Astrocyte of the cerebellum (primary cell): ENCODE measurements at regions not wholly inside any gene's neighbourhood (a gene's known extent, or its start where the extent isn't known, plus 50 kb on each side); places are given as distances from the start of the nearest gene placed in this dataset.

Experiments
- DNase-seq: peaks from one replicate; pipeline ENCODE4 v3.0.0-alpha.2; 2011; ENCODE audit warnings: low read depth
- H3K4me3 ChIP-seq: 2 replicates; pipeline ENCODE4 v1.5.1; 2011; ENCODE audit warnings: mild to moderate bottlenecking, low read depth, low read length, moderate library complexity
- in situ Hi-C: cut with HindIII; loops from 2 replicates; pipeline ENCODE4 v1.10.0; 2017; ENCODE audit warnings: low sequenced_read_pairs
- TF ChIP-seq, protein P1 (sequence below): IDR thresholded peaks from 2 replicates; pipeline ENCODE4 v1.5.1; 2012; ENCODE audit warnings: low read length, low read depth, moderate library complexity, mild to moderate bottlenecking; ENCODE audit errors: missing control alignments

DNA sequence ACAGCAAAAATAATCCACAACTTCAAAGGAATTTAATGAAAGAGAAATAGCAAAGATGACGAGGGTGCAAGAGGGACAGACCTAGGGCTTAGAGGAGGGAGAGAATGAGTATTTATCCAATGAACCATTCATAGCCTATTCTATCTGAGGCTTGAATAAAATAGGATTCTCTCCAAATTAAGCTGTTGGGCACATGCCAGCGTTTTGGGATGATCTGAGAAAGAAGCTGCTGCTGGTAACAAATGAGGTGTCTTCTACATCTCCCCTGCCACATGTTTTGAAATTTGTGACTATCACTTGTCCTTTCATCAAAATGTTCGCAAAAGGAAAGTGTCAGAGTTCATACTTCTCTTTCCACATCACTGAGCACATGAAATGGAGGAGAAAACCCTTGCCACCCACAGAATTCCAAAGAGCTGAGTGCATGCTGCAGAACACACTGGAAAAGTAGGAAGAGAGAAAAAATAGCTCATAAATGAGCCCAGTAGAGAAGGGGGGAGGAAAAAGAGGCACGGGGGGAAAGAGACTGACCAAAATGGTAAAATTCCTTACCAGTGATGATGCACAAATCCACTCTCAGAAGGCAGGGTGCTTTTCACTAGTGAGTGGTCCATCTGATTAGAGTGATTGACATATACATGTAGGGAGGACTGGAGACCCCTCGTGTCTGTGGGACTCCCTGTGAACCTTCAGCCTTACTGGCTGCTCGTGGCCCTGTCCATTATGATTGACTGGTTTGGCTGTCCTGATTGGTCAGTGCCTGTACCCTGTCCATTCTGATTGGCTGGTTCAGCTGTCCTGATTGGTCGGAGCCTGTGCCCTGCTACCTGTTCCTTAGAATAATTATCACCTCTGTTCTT lies 180.5 kb downstream of the OGFRL1 start:
- peak; percentile 93 for DNase-seq
- H3K4me3 ChIP-seq, result peak overlapping the region; percentile 19
- TF ChIP-seq, protein P1, sequence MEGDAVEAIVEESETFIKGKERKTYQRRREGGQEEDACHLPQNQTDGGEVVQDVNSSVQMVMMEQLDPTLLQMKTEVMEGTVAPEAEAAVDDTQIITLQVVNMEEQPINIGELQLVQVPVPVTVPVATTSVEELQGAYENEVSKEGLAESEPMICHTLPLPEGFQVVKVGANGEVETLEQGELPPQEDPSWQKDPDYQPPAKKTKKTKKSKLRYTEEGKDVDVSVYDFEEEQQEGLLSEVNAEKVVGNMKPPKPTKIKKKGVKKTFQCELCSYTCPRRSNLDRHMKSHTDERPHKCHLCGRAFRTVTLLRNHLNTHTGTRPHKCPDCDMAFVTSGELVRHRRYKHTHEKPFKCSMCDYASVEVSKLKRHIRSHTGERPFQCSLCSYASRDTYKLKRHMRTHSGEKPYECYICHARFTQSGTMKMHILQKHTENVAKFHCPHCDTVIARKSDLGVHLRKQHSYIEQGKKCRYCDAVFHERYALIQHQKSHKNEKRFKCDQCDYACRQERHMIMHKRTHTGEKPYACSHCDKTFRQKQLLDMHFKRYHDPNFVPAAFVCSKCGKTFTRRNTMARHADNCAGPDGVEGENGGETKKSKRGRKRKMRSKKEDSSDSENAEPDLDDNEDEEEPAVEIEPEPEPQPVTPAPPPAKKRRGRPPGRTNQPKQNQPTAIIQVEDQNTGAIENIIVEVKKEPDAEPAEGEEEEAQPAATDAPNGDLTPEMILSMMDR, result no peak
- in situ Hi-C loops, result no loop called here

DNA sequence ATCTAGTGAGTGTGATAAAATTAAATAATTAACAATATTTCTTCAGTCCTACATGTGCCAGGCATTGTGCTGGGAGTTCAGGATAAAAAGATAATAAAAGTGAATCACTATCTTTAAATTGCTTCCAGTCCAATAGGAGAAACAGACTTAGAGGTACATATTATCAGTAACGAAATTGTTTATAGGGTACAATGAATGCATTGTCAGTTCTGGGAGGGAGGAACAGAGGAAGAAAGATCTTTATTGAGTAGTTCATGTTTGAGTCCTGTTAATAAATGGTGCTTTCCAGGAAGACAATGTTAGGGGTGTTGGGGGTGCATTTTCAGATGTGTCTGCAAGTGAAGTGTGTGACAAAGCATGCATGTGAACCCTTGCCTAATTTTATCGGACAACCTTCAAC lies 183.1 kb downstream of the OGFRL1 start:
- H3K4me3 ChIP-seq, result no peak overlapping the region
- TF ChIP-seq, protein P1, result no peak
- DNase-seq, result no peak
- in situ Hi-C loops, result no loop called here

DNA sequence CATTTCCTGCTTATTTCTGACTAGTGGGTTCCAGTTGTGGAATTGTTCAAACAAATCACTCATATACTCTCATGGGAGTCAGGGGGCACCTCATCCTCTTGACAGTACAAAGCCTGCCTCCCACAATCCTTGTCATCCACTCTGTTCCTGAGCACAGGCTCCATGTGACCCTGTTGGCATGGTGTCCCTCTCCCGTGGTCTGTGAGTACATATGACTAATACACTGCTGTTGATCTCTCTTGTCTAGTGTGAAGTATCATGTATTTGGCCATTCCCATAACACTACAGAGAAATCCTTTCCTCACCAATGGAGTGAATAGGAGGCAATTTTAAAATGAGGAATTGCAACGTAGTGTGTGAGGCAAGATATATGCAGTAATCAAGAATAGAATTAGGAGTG lies 185.3 kb downstream of the OGFRL1 start:
- TF ChIP-seq, protein P1, result no peak
- no peak overlapping the region for H3K4me3 ChIP-seq
- DNase-seq, result peak; percentile 86

DNA sequence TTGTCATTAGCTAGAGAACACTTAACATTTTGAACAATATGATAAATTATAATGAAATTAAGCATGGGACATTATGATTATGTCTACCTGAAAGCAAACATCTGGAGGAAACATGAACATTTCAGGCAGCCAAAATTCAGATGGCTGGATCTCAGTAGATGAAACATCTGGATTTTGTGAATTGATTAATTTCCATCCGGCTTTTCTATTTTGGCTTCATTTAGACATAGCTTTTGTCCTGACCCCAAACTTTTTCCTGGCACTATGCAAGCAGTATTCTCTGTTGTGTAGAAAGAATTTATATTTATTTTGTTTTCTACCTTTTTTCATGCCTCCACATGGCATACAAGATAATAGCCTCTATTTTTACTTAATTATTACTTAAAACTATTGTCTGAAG lies 186.3 kb downstream of the OGFRL1 start:
- TF ChIP-seq, protein P1, result no peak
- in situ Hi-C loops, result no loop called here
- no peak for DNase-seq
- H3K4me3 ChIP-seq, result no peak overlapping the region

More for the DNA sequence above, 185.3 kb downstream of the OGFRL1 start:
- in situ Hi-C loops, result no loop called here

DNA sequence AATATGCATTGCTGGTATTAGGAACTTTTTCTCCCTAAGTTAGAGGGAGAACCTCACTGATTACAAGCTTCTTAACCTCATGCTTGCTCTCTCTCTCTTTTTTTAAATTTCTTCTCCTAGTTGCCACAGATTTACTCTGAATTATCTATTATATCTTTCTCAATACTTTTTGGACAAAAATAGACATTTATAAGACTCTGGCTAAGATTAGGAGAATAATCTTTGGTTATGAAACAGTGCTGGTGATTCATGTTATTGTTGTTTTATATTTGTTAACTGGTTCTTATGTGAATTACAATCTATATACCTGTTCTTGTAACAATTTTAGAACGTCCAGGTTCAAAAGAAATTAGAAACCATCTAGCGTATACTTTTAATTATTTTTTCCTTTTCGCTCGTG lies 187.8 kb downstream of the OGFRL1 start:
- TF ChIP-seq, protein P1, result no peak
- in situ Hi-C loops, result no loop called here
- no peak for DNase-seq
- no peak overlapping the region for H3K4me3 ChIP-seq

DNA sequence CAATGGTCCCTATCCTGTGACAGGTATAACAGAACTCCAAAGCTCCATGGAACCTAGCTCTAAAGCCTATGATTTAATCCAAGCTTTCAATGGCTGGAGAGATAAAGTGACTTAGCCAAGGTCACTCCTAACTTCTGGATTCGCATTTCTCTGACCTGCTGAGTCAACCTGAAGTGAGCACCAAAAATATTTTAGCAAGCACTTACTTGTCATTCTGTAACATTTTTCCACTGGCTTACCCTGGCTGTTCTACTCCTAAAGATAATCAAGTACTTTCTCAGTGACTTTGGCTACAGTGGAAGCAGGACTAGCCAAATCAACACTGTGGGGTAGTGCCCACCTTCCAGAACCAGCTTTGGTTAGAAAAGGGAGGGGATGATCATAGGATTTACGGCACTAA lies 188.3 kb downstream of the OGFRL1 start:
- TF ChIP-seq, protein P1, result no peak
- no peak for DNase-seq
- no peak overlapping the region for H3K4me3 ChIP-seq
- in situ Hi-C loops, result no loop called here
